HG02885 (cell line): ENCODE measurements at regions not wholly inside any gene's neighbourhood (a gene's known extent, or its start where the extent isn't known, plus 50 kb on each side); places are given as distances from the start of the nearest gene placed in this dataset.
"Not testable (repeated sequence)": the region's sequence is repeated elsewhere in the genome, so short reads cannot be mapped to it uniquely, and the experiment has no call there.

Source experiments
- ATAC-seq: cut with Tn5 transposase; IDR thresholded peaks from one replicate; pipeline ENCODE4 v1.9.1; 2021; ENCODE audit warnings: mild to moderate bottlenecking; ENCODE audit not compliant: unreplicated experiment, poor library complexity

DNA sequence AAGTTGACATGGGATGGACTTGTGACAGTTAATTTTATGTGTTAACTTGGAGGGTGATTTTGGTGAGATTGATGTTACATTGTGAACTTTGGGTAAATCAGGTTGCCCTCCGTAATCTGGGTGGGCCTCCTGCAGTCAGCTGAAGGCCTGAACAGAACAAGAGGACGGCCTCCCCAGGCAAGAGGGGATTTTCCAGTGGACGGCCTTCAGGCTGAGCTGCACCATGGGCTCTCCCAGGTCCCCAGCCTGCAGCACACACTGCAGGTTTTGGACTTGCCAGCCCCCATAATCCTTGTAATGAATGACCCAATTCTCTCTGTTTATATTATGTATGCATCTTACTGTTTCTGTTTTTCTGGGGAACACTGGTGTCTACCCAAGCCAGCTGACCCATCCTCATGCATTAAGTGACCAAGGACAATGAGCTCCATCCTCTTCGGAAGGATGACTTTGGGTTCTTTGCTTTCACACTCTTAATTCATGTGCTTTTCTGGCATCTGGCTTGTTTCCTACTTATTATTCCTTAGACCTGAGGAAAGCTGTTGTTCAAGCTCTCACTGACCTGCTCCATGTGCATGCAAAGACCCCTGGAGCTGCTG lies 64.2 kb downstream of the DACT2 start:
- ATAC-seq: no peak

DNA sequence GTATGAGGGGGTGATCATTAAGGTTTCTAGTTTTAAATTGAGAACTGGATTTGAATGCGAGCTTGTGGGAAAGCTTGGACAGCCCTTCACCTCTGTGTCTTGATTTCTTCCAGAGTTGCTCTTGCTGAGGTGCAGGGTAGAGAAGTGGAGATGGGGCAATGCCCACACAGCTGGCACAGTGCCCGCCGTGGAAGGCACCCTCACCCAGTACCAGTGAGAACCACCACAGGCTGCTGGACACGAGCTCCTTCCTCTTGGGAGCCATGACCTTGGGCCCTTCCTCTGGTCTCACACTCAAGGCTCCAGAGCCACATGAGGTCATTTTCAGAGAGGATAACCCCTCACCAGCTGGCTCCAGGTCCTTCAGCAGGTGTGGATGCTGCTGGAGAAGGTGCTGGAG lies 67.3 kb downstream of the DACT2 start:
- ATAC-seq: no peak

DNA sequence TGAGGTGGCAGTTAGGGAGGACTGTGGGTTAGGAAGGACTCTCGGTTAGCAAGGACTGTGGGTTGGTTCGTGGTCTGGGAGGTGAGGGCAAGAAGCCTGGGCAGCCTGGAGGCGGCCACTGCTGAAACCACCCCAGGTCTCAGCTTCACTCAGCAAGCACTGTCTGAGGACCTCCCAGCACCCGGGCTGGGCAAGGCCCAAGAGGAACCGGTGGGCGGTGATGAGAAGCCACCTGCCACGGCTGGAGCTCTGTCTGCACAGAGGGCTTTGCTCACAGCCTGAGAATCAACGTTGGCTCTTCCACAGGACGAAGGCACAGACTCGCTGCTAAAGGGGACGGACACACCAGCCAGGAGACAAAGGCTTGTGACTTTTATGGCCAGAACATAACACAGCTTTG lies 69.3 kb downstream of the DACT2 start:
- no peak for ATAC-seq

DNA sequence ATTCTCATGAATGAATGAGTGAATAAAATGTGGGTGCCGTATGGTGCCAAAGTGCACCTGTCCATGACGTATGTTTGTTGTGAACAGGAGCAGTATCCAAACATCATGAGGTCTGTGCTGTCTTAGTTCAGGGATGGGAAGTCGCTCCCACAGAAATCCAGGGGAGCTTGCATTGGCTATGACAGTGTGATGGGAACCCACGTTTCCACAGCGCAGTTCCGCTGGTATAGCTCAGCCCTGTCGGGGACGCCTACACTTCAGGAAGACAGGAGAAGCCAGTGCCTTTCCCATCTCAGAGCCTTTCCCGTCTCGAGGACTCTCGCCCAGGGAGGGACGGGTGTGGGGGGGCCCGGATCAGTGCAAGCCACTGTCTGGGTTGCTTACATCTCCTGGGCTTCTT lies 69.8 kb downstream of the DACT2 start:
- no peak for ATAC-seq

DNA sequence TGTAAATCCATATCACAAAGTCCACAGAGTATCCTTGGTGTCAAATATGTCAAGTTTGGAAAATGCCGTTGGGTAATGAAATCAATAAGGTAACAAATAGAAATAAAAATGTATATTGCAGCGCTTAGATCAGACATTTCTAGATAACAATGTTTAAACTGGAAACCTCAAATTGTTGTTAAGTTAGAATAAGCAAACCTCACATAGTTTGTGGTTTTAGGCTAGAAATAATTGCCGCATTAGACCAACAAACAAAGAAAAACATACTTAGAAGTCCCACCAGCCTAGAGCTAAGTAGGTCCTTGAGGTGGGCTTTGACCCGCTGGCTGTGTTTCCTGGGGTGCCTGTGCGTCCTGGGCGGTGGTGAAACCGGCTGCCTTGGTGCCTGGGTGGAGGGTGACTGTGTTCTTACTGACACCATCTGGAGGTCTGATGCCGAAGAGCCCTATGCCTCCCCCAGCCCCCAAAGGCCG lies 71.4 kb downstream of the DACT2 start:
- no peak for ATAC-seq

DNA sequence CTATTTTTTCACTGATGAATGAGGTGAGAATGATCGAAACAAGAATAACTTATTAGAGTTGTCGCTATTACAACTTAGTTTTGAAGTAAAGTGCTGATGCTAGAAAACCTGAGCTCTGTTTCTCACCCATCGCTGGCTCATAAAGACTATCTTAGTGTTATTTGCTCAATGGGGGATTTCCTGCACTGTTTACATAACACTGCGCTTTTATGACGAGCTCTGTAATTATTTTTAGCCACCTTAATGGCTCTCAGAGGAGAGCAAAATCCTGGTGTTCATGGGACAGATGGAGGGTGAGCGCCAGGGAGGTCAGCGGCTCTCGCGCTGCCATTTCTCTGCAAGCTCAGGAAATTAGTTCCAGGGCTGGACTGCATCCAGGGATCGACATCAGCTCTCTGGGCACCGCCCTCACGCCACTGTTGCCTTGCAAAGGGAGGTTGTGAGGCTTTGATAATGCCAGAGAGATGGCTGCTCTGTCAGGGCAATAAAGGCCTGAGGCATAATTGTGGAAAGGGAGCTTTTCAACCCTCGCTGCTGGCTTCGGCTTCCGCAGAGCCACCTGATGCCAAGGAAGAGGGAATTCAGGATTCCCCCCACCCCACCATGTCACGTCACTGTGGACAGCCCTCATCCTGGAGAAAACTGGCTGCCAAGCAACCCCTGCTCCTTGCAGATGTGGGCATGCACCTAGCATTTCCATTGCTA lies 72.0 kb downstream of the DACT2 start:
- no peak for ATAC-seq

DNA sequence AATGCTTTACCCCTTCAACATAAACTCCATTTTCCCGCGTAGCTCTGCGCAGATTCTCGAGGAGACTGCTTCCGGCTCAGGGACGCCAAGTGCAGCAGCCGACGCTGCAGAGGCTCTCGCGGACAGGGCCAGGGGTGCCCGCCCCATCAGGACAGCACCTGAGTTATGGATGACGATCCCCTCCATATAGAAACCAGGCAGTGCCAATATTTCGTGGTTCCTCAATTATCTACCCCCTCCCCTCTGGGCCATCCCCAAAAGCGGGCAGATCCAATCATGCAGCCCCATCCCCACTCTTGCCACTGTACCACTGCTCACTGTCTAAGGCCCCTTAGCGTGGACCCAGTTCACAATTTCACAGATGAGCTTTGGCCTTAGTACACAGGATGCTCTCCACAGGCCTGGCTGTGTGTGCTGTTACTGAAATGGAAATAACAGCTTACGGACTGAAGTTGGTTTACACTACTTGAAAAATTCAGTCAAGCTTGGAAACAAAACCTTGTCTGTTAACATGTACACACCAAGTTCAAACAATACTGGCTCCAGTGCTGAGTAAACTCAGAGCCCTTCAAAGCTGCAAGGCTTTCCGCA lies 74.5 kb downstream of the DACT2 start:
- no peak for ATAC-seq

DNA sequence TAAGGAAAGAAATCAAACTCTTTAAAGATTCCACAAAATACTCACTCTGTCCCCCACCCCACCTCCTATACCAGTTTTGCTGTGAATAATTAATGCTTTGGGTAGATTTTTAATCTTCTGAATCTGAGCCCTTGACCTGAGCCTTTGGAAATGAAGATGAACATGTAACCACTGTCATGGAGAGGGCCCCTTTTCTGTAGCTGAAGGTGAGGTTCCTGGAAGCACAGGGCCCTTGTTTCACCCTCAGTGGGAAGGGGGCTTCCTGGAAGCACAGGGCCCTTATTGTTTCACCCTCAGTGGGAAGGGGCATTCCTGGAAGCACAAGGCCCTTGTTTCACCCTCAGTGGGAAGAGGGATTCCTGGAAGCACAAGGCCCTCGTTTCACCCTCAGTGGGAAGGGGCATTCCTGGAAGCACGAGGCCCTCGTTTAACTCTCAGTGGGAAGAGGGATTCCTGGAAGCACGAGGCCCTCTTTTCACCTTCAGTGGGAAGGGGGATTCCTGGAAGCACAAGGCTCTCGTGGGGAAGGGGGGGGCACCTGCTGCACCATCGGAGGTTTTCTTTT lies 75.7 kb downstream of the DACT2 start:
- ATAC-seq: no peak

DNA sequence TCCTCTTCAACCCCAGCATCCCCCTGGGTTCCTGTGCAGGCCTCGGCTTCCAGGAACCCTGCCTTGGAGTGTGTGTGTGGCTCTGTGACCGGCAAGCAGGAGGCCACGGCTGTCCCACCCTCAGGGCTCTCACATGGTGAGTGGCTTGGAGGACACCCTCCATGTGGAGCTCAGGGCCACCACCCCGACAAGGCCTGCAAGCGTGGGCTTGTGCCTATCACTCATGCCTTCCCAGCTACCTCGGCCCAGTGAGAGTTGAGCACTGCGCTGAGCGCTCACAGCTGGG lies 76.7 kb downstream of the DACT2 start:
- ATAC-seq: no peak

DNA sequence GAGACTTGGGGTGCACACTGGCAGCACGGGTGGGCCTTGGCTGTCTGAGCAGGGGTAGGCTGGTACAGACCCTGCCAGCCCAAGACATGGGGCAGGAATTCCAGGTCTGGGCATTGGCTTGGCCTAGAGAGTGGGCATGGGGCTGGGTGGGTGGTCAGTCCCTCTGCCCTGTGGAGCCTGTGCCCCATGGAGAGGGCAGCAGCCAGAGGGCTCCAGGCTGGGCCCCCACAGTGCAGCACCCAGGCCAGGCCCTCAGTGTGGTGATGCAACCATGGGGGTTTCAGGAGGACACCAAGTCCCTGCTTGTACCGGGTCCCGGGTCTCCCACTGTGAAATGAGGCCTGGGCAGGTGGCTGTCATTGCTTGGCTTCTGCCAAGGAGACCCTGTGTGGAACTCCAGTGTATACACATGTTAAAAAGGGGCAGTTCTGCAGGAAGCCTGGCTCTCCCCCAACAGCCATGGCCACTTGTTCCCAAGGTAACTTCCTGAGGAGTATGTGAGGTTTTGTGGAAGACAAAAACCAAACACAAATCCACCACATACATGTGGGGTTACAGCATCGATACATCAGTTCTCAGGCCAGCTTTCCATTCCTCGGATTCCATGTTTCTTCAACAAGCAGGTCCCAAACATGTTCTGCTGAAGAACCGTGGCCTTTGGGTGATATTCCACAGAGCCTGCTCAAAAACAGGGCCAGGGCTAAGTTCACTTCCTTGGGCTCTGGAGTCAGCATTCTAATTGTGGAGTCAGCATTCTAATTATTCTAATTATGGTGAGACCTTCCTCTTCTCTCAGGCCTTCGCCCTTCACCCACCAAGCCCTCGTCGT lies 77.3 kb downstream of the DACT2 start:
- ATAC-seq: no peak

DNA sequence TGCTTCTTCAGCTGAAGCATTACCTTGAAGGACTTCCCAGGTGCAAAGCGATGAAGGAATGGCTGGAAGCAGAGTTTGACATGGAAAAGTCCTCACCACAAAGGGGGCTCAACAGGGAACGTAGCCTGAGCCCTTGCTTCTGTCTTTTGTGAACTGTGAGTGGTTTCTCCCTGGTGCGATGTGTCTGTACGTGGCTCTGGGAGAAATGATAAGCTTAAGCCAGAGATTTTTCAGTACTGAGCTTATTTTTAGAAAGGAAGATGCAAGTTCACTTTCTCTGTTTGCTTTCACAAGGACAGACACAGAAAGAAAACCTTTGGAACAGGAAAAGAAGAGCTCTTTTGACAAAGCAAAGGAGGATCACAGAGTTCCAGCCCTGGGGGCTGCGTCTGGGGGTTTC lies 79.4 kb downstream of the DACT2 start:
- ATAC-seq: no peak

DNA sequence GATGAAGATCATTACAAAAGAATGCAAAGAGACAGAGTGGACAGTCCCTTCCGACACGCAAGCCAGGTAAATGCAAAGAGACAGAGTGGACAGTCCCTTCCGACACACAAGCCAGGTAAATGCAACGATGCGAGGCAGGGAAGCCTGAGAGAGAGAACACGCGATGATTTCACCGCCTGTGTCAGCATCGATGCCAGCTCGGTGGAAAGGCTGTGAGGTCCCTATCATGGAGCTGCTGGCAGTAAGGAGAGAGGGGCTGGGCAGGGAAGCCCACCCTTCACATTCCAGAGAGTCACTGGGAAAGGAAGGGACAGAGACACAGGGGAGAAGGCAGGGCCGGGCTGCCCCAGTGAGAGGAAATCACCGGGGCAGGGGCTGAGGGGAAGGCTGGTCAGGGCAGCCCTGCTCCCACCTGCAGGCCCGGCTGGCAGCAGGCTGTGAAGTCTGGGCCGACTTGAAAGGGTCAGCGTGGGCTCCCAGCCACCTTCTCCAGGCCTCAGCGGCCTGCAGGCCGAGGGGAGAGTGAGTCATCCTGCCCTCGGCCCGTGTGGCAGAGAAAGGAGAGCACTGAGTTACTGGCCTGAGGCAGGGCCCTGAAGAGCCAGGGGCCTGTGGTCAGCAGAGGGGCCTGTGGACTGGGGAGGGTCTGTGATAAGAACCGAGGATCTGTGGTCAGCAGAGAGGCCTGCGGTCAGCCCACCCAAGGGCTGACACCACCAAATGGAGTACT lies 80.4 kb downstream of the DACT2 start:
- ATAC-seq: no peak

DNA sequence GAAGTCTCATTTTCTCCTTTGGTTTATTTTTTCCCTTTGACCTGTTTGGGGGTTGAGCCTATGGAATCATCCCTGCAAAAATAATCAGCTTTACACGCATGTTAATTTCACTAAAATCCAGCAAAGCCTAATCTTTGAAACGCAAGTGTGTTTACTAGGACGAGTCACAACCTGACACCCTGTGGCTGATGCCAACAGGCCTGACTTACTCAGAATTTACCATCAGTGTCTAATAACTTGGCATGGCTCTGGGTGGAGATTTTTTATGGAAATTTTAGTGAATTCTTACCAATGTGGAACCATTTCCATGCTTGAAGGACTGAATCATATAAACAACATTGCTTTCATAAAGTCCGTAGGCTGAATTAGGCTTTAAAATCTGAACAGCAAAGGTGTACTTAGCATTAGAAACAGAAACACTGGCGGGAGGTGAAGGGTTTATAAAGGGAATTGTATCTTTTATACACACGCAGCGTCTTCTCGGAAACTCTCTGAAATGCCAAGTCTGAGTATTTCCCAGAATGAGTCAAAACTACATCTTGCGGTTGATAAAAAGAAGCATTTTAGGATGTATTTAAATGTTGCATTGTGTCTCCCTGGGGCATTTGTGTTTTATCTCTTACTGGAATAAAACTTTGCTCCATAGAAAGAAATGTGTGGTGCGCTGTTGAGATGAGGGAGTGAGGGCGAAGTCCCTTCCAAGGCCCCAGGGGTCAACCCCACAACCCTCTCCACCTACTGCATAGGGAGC lies 81.2 kb downstream of the DACT2 start:
- ATAC-seq: no peak

DNA sequence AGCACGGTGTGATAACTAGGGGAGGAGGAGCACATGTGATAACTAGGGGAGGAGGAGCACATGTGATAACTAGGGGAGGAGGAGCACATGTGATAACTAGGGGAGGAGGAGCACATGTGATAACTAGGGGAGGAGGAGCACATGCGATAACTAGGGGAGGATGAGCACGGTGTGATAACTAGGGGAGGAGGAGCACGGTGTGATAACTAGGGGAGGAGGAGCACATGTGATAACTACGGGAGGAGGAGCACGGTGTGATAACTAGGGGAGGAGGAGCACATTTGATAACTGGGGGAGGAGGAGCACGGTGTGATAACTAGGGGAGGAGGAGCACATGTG lies 85.7 kb downstream of the DACT2 start:
- not testable (repeated sequence) for ATAC-seq

DNA sequence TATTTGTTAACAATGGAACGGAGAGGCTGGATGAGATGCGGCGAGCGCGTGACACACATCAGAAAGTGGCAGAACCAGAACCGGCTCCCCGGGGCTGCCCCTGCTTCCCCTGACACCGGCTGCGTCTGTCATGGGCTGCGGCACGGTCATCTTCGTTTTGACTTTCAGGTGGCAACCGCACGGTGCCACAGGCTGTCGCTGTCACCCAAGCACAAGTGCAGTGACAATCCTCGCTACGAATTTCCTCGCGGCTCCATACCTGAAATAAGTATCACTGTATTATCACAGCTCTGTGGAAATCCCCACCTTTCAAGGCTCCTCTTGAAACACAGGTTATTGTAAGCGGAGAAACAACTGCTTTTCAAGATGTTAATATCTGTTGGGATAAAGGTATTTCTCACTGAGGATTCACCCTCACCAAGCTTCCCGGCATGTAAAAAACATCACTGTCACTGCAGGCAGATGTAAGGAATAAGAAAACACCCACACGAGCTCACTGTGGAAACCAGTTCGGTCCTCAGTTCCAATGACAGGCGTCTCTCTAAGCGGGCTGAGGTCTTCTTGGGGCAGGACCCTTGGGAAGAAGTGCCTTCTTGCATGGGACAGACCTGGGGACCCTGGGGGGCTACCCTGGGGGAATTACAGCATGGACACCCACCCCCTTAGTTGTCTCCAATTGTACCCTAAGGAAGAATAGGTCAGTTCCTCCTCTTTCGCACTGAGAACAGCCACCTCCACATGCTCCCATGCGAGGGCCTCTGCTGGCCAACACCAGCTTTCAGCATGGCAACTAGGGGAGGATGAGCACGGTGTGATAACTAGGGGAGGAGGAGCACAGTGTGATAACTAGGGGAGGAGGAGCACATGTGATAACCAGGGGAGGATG lies 86.3 kb downstream of the DACT2 start:
- ATAC-seq: no peak

DNA sequence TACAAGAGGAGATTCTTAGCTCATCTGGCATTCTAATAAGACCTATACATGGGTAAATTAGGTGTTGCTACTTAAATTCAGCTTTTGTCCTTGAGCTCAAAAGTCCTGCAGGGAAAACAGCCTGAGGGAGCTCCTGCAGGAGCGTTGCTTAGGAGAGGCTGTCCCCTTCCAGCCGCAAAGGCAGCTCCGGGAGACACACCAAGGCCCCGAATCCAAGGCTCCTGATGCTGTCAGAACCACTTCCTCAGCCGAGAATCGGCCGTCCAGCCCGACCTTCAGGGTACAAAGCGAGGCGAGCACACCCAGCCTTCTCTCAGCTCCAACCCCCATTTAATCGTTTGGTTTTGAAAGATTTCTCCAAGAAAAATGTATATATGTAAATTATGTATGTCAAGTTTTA lies 87.0 kb downstream of the DACT2 start:
- ATAC-seq: no peak

DNA sequence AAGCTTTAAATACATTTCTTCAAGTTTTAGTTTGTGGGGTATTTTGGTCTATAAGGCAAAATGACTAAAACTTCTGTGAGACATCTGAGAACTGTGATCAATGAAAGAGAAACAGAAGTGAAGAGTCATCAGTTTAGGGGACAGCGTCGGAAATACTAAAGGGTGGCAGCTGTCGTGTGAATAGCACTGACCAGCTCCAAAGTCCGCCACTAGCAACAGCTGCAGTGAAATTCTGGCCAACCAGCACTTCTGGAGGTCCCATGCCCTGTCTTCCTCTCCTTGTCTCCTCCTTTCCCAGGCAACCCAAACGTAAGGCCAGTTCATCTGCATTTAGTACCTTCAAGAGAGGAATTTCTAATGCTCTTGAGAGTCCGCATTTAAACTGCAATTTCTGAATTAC lies 87.5 kb downstream of the DACT2 start:
- ATAC-seq: no peak

DNA sequence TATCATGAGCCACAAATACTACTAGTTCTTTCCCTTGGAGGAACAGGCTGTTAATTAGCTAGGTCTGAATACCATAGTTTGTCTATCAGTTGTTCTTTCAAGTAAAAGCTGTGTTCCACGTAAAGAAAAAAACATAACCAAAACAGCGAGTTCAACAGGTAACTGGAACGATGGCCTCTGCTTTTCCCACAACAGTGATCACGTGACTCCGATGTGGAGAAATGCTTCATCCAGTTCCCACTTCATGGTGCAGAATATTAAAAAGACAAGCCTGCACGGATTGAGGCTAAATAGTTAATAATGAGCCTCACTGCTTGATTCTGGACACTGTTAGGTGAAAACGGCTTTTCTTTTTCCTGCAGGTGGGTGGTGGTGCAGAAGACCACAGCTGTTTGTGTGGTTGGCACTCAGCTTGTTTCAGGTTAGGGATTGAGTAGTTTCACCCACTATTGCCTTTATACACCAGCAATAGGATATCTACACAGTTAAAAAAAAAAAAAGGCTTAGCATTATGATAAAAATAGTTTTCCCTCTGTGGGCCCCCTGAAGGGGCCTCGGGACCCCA lies 88.1 kb downstream of the DACT2 start:
- no peak for ATAC-seq
